ENCODE measurements at regions not wholly inside any gene's neighbourhood (a gene's known extent, or its start where the extent isn't known, plus 50 kb on each side); places are given as distances from the start of the nearest gene placed in this dataset.
"Not testable (repeated sequence)": the region's sequence is repeated elsewhere in the genome, so short reads cannot be mapped to it uniquely, and the experiment has no call there.

GRCh38 chr7:85806321-85806720 lies 619.5 kb upstream of the SEMA3D start:
- H3K4me3 Mint-ChIP-seq, result no peak overlapping the region
- no peaks in the 10 kb centered on the region for H3K36me3 Mint-ChIP-seq
- no peak overlapping the region for H3K27ac Mint-ChIP-seq
- H3K9me3 Mint-ChIP-seq, result no peaks in the 10 kb centered on the region
- no peak for DNase-seq
- H3K27me3 Mint-ChIP-seq, result no peaks in the 10 kb centered on the region
- H3K4me1 Mint-ChIP-seq, result no peaks in the 10 kb centered on the region

DNA sequence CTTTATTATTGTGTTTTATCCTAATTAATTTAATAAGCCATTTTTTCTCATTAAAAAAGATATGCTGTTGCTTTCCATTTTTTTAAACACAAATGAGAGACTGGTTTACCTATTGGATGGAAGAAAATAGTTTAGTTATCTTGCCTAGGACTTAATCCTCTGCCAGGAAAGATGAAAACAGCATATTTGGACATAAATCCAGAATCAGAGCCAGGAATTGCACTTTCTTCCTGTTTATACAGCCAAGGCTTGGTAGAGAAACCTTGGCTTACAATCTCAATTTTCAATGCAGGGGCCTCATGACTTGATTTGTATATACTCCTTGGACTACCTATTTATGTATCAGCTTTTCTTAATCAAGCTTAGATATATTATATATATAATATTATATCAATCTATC lies 618.8 kb upstream of the SEMA3D start:
- Mint-ChIP-seq H3K4me1 (no peaks in the 10 kb centered on the region), H3K27me3 (no peaks in the 10 kb centered on the region), H3K9me3 (no peaks in the 10 kb centered on the region), H3K27ac (no peak overlapping the region), H3K4me3 (no peak overlapping the region), H3K36me3 (no peaks in the 10 kb centered on the region)
- no peak for DNase-seq

DNA sequence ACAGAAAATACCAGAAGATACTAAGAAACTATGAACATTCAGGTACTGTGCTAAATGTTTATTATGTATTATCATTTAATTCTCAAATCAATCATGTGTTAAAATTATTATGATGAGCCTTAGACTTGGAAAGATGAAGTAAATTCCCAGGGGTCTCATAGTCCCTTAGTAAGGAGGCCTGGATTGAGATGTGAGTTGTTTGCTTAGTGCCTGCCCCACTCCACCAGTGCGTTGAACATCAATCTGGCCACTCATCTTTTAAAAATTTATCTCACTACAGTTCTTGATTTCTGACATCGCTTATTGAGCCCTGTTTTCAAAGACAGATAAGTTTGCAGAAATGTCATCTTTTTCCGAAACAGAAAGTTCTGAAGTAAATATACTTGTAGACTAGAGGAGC lies 618.4 kb upstream of the SEMA3D start:
- Mint-ChIP-seq H3K27me3 (no peaks in the 10 kb centered on the region), H3K36me3 (no peaks in the 10 kb centered on the region), H3K4me3 (no peak overlapping the region), H3K27ac (no peak overlapping the region), H3K9me3 (no peaks in the 10 kb centered on the region), H3K4me1 (no peaks in the 10 kb centered on the region)
- no peak for DNase-seq

DNA sequence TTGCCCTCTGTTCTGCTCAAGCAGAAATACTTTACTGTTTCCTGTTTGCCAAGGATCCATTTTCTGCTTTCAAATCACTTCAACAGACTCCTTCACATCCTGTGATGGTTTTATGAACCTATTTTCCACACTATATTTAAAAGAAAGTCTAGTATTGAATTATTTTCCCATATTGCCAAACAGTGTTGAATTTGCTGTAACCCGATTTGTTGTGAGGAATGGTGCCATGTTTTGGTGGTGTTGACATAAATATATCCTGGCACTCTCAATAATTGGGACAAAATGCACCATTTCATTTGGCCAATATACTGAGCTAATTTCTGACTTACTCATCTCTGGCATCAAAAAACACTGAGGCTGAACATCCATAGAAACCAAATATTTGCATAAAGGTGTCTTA lies 615.4 kb upstream of the SEMA3D start:
- H3K36me3 Mint-ChIP-seq, result no peaks in the 10 kb centered on the region
- H3K4me3 Mint-ChIP-seq, result no peak overlapping the region
- DNase-seq, result no peak
- no peak overlapping the region for H3K27ac Mint-ChIP-seq
- H3K4me1 Mint-ChIP-seq, result no peaks in the 10 kb centered on the region
- H3K27me3 Mint-ChIP-seq, result no peaks in the 10 kb centered on the region
- H3K9me3 Mint-ChIP-seq, result peaks cover 3% of the 10 kb centered on the region

GRCh38 chr7:85796956-85797355 lies 610.1 kb upstream of the SEMA3D start:
- H3K27me3 Mint-ChIP-seq, result no peaks in the 10 kb centered on the region
- no peak overlapping the region for H3K4me3 Mint-ChIP-seq
- no peaks in the 10 kb centered on the region for H3K36me3 Mint-ChIP-seq
- H3K4me1 Mint-ChIP-seq, result no peaks in the 10 kb centered on the region
- no peak for DNase-seq
- H3K9me3 Mint-ChIP-seq, result peaks cover 11% of the 10 kb centered on the region
- H3K27ac Mint-ChIP-seq, result no peak overlapping the region

- H3K36me3 Mint-ChIP-seq, DNase-seq, H3K4me3 Mint-ChIP-seq, H3K9me3 Mint-ChIP-seq, H3K4me1 Mint-ChIP-seq, H3K27me3 Mint-ChIP-seq, H3K27ac Mint-ChIP-seq: not testable (repeated sequence)
Measured at GRCh38 chr7:85791098-85791497, 604.2 kb upstream of the SEMA3D start.

DNA sequence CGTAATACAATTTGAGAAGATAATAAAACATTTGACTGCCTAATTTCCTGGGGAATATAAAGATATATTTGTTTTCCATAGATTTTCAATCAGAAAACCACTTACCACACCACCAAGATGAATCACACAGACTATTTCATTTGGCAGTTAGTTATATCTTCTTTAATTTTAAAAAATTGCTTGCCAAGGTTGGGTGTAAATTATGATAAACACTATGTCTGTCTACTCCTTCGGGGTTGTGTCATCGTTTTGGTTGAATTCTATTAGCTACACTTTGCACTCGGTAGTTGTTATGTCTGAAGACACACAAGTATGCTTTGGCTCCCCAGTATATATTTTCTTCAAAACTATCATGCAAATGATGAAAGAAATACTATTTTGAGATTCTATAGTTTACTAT lies 594.8 kb upstream of the SEMA3D start:
- no peaks in the 10 kb centered on the region for H3K27me3 Mint-ChIP-seq
- H3K9me3 Mint-ChIP-seq, result peaks cover 5% of the 10 kb centered on the region
- no peak for DNase-seq
- H3K4me3 Mint-ChIP-seq, result no peak overlapping the region
- no peaks in the 10 kb centered on the region for H3K36me3 Mint-ChIP-seq
- no peak overlapping the region for H3K27ac Mint-ChIP-seq
- no peaks in the 10 kb centered on the region for H3K4me1 Mint-ChIP-seq

GRCh38 chr7:85776691-85777345 lies 590.0 kb upstream of the SEMA3D start:
- Mint-ChIP-seq H3K9me3 (no peaks in the 10 kb centered on the region), H3K4me3 (no peak overlapping the region), H3K4me1 (no peaks in the 10 kb centered on the region), H3K27me3 (no peaks in the 10 kb centered on the region), H3K27ac (no peak overlapping the region), H3K36me3 (no peaks in the 10 kb centered on the region)
- no peak for DNase-seq

DNA sequence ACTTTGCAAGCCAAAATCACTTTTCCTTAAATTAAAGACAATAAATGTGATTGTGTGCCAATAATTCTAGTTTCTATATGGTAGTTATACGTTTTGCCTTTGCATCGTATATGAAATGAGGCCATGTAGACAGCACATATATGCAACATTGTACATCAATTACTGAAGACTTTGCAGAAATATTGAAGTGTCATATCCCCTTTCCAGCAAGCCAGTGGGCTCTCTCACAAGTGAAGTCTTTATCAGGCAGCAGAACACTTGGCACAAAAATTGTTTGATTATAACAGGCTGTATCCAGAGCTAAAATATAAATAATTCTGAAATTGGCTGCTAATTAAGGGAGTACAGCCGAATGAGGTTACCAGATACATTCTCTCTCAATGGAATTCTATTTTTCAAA lies 588.6 kb upstream of the SEMA3D start:
- H3K36me3 Mint-ChIP-seq, result no peaks in the 10 kb centered on the region
- no peaks in the 10 kb centered on the region for H3K9me3 Mint-ChIP-seq
- no peak for DNase-seq
- H3K4me1 Mint-ChIP-seq, result no peaks in the 10 kb centered on the region
- H3K4me3 Mint-ChIP-seq, result no peak overlapping the region
- no peaks in the 10 kb centered on the region for H3K27me3 Mint-ChIP-seq
- H3K27ac Mint-ChIP-seq, result no peak overlapping the region

- no peak overlapping the region for H3K27ac Mint-ChIP-seq
- no peaks in the 10 kb centered on the region for H3K36me3 Mint-ChIP-seq
- H3K4me1 Mint-ChIP-seq, result no peaks in the 10 kb centered on the region
- no peak overlapping the region for H3K4me3 Mint-ChIP-seq
- no peaks in the 10 kb centered on the region for H3K9me3 Mint-ChIP-seq
- no peak for DNase-seq
- H3K27me3 Mint-ChIP-seq, result no peaks in the 10 kb centered on the region
Measured at GRCh38 chr7:85774986-85775385, 588.1 kb upstream of the SEMA3D start.

DNA sequence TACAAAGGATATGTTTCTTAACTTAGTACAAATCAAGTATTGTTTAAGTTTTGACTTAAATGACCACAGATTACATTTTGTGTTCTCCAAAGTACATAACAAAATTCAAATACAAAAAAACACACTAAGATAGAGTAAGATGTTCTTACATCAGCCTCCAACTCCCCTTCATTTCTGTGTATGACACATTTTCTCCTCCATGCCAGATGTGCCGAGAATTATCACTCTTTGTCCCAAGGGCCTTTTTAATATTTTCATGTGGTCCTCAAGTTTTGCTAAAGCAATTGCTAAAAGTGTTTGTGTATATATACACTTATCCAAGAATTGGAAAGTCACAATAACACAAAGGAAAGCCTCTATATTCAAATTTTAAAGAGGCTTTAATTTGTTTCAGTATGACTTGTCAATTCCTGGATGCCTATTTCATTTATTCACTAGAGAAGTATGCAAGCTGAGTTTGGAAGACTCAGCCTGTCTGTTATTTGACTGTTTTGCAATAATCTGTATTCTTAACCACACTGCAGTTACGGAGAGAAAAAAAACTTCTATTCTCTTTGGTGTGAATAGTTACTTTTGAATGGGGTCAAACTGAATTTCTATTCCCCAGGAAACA lies 586.4 kb upstream of the SEMA3D start:
- H3K9me3 Mint-ChIP-seq, result no peaks in the 10 kb centered on the region
- H3K4me3 Mint-ChIP-seq, result no peak overlapping the region
- no peak overlapping the region for H3K27ac Mint-ChIP-seq
- no peaks in the 10 kb centered on the region for H3K36me3 Mint-ChIP-seq
- no peak for DNase-seq
- no peaks in the 10 kb centered on the region for H3K4me1 Mint-ChIP-seq
- no peaks in the 10 kb centered on the region for H3K27me3 Mint-ChIP-seq

DNA sequence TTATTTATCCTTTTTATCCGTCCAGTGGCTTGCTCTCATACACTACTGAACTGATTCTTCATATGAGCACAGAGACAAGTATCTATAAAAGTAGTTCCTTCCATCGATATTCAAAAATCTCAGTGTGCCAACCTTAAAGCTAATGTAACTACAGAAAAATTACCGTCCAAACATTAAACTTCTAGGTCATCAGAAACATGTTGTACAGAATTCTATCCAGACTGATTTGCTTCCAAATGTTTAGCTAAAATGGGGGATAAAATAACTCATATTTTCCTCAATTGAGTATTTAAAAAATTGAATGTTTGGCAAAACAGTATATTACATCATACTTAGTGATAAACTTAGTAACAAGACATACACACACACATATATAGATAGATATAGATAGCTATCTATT lies 584.7 kb upstream of the SEMA3D start:
- Mint-ChIP-seq H3K4me1 (no peaks in the 10 kb centered on the region), H3K27me3 (no peaks in the 10 kb centered on the region), H3K36me3 (no peaks in the 10 kb centered on the region), H3K4me3 (no peak overlapping the region), H3K9me3 (no peaks in the 10 kb centered on the region), H3K27ac (no peak overlapping the region)
- DNase-seq, result no peak

- no peaks in the 10 kb centered on the region for H3K4me1 Mint-ChIP-seq
- H3K9me3 Mint-ChIP-seq, result no peaks in the 10 kb centered on the region
- no peaks in the 10 kb centered on the region for H3K36me3 Mint-ChIP-seq
- no peaks in the 10 kb centered on the region for H3K27me3 Mint-ChIP-seq
- H3K27ac Mint-ChIP-seq, result no peak overlapping the region
- DNase-seq, result no peak
- H3K4me3 Mint-ChIP-seq, result no peak overlapping the region
Measured at GRCh38 chr7:85770332-85770731, 583.5 kb upstream of the SEMA3D start.

DNA sequence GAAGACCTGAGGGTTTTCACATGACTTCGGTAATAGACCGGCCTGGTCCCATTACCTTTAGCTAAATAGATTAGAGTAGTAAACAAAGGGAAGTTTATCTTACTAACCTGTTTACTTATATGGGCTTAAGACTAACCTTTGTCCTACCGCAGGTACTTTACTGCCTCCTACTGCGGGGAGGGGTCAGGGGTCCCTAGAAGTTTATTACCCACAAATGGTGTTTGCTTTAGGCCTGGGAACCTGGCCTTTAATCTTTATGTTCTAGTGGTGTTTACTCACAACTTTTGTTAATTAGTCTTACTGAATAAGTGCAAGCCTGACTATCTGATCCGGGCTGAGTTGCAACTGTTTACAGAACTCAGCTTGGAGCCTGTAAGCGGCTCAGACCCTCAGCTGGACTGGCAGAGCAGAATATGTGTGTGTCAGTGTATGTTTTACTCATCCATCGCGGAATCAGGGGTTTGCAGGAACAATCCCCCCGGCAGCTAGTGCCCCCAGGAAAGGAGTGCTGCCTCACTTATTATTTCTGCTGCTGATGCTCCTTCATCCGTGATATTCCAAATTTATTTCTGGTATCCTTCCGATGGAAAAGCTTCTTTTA lies 578.9 kb upstream of the SEMA3D start:
- Mint-ChIP-seq H3K27ac (no peak overlapping the region), H3K4me1 (no peaks in the 10 kb centered on the region), H3K36me3 (no peaks in the 10 kb centered on the region), H3K27me3 (no peaks in the 10 kb centered on the region), H3K4me3 (no peak overlapping the region), H3K9me3 (no peaks in the 10 kb centered on the region)
- DNase-seq, result no peak

DNA sequence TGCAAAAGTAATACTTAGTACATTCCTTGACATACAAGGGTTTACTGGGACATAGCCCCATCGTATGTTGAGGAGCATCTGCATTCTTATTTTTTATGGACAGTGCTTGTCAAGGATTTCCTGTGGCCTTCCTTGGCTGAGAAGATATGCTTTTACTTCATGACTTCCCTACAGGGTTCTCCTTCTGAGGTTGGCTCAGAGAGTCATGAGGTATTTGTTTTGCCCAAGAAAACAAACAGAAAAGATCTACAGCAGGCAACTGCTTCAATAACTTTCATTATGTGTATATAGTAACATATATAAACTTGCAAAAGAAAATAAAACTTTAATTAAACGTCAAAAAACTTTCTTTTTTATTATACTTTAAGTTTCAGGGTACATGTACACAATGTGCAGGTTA lies 577.2 kb upstream of the SEMA3D start:
- H3K9me3 Mint-ChIP-seq, result no peaks in the 10 kb centered on the region
- no peak overlapping the region for H3K4me3 Mint-ChIP-seq
- H3K36me3 Mint-ChIP-seq, result no peaks in the 10 kb centered on the region
- DNase-seq, result no peak
- no peak overlapping the region for H3K27ac Mint-ChIP-seq
- no peaks in the 10 kb centered on the region for H3K27me3 Mint-ChIP-seq
- H3K4me1 Mint-ChIP-seq, result no peaks in the 10 kb centered on the region

DNA sequence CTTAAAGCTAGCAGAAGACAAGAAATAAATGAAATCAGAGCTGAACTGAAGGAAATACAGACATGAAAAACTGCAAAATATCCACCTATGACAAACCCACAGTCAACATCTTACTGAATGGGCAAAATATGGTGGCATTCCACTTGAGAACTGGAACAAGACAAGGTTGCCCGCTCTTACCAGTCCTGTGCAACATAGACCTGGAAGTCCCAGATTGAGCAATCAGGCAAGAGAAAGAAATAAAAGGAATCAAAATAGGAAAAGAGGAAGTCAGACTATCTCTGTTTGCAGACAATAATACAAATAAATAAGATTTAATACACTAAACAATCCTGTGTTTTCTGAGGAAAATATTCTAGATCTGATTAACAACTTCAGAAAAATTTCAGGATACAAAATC lies 570.5 kb upstream of the SEMA3D start:
- Mint-ChIP-seq H3K27me3 (no peaks in the 10 kb centered on the region), H3K4me3 (no peak overlapping the region), H3K9me3 (peaks cover 20% of the 10 kb centered on the region), H3K4me1 (no peaks in the 10 kb centered on the region), H3K27ac (no peak overlapping the region), H3K36me3 (no peaks in the 10 kb centered on the region)
- DNase-seq, result no peak
